Mucosa of descending colon (tissue), 3 donors: ENCODE measurements at regions not wholly inside any gene's neighbourhood (a gene's known extent, or its start where the extent isn't known, plus 50 kb on each side); places are given as distances from the start of the nearest gene placed in this dataset.

ENCODE experiments used
- ATAC-seq: fragments of 200-7000 bp; cut with Tn5 transposase; one replicate; pipeline ENCODE4 v1.9.1; 2020; ENCODE audit warnings: mild to moderate bottlenecking, moderate library complexity
- DNase-seq, 3 donors: peaks; one replicate each; pipeline ENCODE4 v3.0.0-alpha.2; 2020
- H3K36me3 ChIP-seq: fragments of 200-600 bp; one replicate; pipeline ENCODE4 v1.8.0; 2021; ENCODE audit warnings: low read depth, mild to moderate bottlenecking
- H3K4me1 ChIP-seq: fragments of 200-600 bp; one replicate; pipeline ENCODE4 v1.8.0; 2021; ENCODE audit warnings: low read depth, mild to moderate bottlenecking
- H3K4me3 ChIP-seq: fragments of 200-600 bp; one replicate; pipeline ENCODE4 v1.8.0; 2021; ENCODE audit warnings: mild to moderate bottlenecking
- H3K9me3 ChIP-seq: fragments of 200-600 bp; one replicate; pipeline ENCODE4 v1.8.0; 2021; ENCODE audit warnings: mild to moderate bottlenecking
- CTCF ChIP-seq: fragments of 200-600 bp; IDR thresholded peaks from one replicate; pipeline ENCODE4 v1.8.0; 2022; ENCODE audit warnings: antibody characterized with exemption, mild to moderate bottlenecking
- intact Hi-C, 2 donors: fragments of 100-400 bp; cut with DNase I in 1 of 2; cut with micrococcal nuclease in 1 of 2; formaldehyde crosslinking; loops; one replicate each; pipeline versions ENCODE4 v1.11.0 to v1.11.1; 2022; cut with DNase I, micrococcal nuclease
- donor health status: DM: no; HTN: no; CAD: no; lungs with moderate emphysema.
- donor health status: DM: no; HTN: no; CAD: no.
- donor health status: DM: no; HTN: yes; CAD: no.

DNA sequence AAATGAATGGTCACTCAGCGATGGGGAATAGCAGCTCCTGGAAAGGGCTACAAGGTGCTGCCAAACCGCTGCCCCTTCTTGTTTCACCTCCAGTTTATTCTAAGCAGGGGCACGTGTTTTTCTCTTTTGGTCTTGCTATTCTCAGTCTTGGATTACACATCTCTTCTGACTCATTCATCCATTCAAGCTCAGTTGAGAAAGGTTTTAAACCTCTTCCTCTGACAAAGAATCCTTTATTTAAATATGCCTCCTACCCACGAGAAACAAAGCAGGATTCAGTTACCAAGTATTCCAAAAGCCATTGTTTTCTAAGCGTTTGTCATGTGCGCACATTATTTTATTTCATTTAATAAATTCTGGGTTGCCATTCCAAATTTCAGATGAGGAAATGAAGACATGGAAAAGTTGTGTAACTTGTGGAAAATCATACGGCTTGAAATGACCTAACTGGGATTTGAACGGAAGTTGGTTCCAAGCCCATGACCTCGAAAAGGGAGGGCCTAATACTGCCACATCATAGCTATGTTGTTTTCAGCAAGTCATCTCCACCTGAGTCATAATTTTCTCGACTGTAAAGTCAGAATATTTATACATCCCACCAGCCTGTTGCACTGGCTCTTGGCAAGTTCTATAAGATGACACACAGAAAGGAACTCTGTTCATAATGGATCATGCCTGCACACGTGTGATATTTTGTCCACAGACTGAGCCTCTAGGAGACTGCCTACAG, 292.0 kb upstream of the SLCO3A1 start:
- no peaks in the 10 kb centered on the region for H3K36me3 ChIP-seq
- H3K9me3 ChIP-seq = no peaks in the 10 kb centered on the region
- no peaks in the 10 kb centered on the region for H3K4me1 ChIP-seq
- intact Hi-C loops = no loop called here
- ATAC-seq (no peak), DNase-seq (no peak)
- no peak for TF ChIP-seq CTCF
- no peak overlapping the region for H3K4me3 ChIP-seq

DNA sequence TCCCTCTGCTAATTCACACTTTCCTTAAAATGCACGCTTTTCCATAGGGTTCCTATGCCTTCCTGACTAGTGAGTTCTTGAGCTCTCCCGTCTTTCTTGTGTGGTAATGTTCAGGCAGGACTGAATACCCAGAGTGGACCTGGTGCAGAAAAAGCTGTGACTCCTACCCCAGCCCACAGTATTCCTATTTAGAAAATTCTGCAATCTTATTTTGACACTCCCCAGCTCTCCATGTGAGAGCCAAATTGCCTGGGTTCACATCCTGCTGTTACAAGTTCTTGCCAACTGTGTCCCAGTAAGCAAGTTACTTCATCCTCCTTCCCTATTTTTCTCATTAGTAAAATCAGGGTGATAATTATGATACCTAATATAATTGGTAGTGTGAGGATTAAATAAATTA, 290.8 kb upstream of the SLCO3A1 start:
- no peaks in the 10 kb centered on the region for H3K36me3 ChIP-seq
- TF ChIP-seq CTCF = no peak
- ATAC-seq = no peak
- no peaks in the 10 kb centered on the region for H3K9me3 ChIP-seq
- no peaks in the 10 kb centered on the region for H3K4me1 ChIP-seq
- intact Hi-C loops = no loop called here
- no peak overlapping the region for H3K4me3 ChIP-seq
- DNase-seq = no peak

DNA sequence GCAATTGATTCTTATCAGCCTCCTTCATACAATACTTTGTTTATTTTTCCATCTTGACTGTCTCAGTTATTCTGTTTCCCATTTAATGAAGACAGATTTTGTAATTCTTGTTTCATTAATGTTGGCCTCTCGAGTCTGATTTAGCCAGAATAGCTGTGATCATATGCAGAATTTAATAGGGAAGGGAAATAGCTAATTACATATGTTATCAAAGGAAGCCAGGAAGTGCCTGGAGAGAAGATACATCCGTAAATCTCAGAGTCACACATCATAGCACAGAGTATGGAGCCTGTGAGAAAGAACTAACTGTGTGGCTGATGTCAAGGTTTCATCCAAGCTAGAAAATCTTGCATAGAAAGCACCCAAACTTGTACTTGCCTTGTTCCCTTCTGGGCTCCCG, 288.9 kb upstream of the SLCO3A1 start:
- Histone ChIP-seq H3K4me1 (no peaks in the 10 kb centered on the region), H3K36me3 (no peaks in the 10 kb centered on the region), H3K4me3 (no peak overlapping the region), H3K9me3 (no peaks in the 10 kb centered on the region)
- DNase-seq (no peak), ATAC-seq (no peak)
- intact Hi-C loops = no loop called here
- no peak for TF ChIP-seq CTCF

GRCh38 chr15:91566141-91566540, 287.4 kb upstream of the SLCO3A1 start:
- ATAC-seq (no peak), DNase-seq (no peak)
- H3K4me3 ChIP-seq = no peak overlapping the region
- no peaks in the 10 kb centered on the region for H3K4me1 ChIP-seq
- H3K9me3 ChIP-seq = no peaks in the 10 kb centered on the region
- H3K36me3 ChIP-seq = no peaks in the 10 kb centered on the region
- intact Hi-C loops = no loop called here
- no peak for TF ChIP-seq CTCF

GRCh38 chr15:91568036-91568435, 285.5 kb upstream of the SLCO3A1 start:
- H3K36me3 ChIP-seq = no peaks in the 10 kb centered on the region
- H3K4me3 ChIP-seq = no peak overlapping the region
- DNase-seq = no peak
- no peaks in the 10 kb centered on the region for H3K9me3 ChIP-seq
- no peaks in the 10 kb centered on the region for H3K4me1 ChIP-seq
- TF ChIP-seq CTCF = no peak
- no peak for ATAC-seq
- intact Hi-C loops = no loop called here

GRCh38 chr15:91572110-91572509, 281.4 kb upstream of the SLCO3A1 start:
- DNase-seq (peak in 1 of 3 donors; percentile 9), ATAC-seq (peak; percentile 21)
- no peak overlapping the region for H3K4me3 ChIP-seq
- H3K36me3 ChIP-seq = no peaks in the 10 kb centered on the region
- no peaks in the 10 kb centered on the region for H3K4me1 ChIP-seq
- intact Hi-C loops = no loop called here
- H3K9me3 ChIP-seq = no peaks in the 10 kb centered on the region
- no peak for TF ChIP-seq CTCF
